Activated CD4-positive, alpha-beta T cell treated with anti-CD3 and anti-CD28 coated beads for 24 hours (primary cell): ENCODE measurements at regions not wholly inside any gene's neighbourhood (a gene's known extent, or its start where the extent isn't known, plus 50 kb on each side); places are given as distances from the start of the nearest gene placed in this dataset.
"Not testable (repeated sequence)": the region's sequence is repeated elsewhere in the genome, so short reads cannot be mapped to it uniquely, and the experiment has no call there.

ENCODE experiments used
- DNase-seq, 2 donors: peaks; one replicate each; pipeline ENCODE4 v3.0.0-alpha.2; 2020; ENCODE audit warnings: low read depth in 2 of 2

GRCh38 chr4:12461576-12461975, 1022.6 kb downstream of the RAB28 start:
- not testable (repeated sequence) for DNase-seq

GRCh38 chr4:12459126-12459525, 1025.0 kb downstream of the RAB28 start:
- no peak for DNase-seq

GRCh38 chr4:12458621-12459020, 1025.5 kb downstream of the RAB28 start:
- no peak for DNase-seq

- DNase-seq = no peak
These were observed 1023.6 kb upstream of the HS3ST1 start for GRCh38 chr4:12452291-12452690.

GRCh38 chr4:12447451-12447850, 1018.8 kb upstream of the HS3ST1 start:
- no peak for DNase-seq

GRCh38 chr4:12446657-12447185, 1018.0 kb upstream of the HS3ST1 start:
- DNase-seq = no peak

- no peak for DNase-seq
These were observed 1017.6 kb upstream of the HS3ST1 start for GRCh38 chr4:12446256-12446655.

GRCh38 chr4:12445711-12446235, 1017.1 kb upstream of the HS3ST1 start:
- DNase-seq = no peak

- no peak for DNase-seq
These were observed 1011.1 kb upstream of the HS3ST1 start for GRCh38 chr4:12439633-12440305.

GRCh38 chr4:12431259-12431658, 1002.6 kb upstream of the HS3ST1 start:
- DNase-seq = not testable (repeated sequence)

GRCh38 chr4:12421364-12421763, 992.7 kb upstream of the HS3ST1 start:
- DNase-seq = no peak

GRCh38 chr4:12416755-12417154, 988.1 kb upstream of the HS3ST1 start:
- DNase-seq = no peak

GRCh38 chr4:12414181-12414812, 985.6 kb upstream of the HS3ST1 start:
- no peak for DNase-seq

- no peak for DNase-seq
These were observed 982.4 kb upstream of the HS3ST1 start for GRCh38 chr4:12411072-12411471.

GRCh38 chr4:12409507-12410190, 981.0 kb upstream of the HS3ST1 start:
- no peak for DNase-seq

- DNase-seq = no peak
These were observed 979.7 kb upstream of the HS3ST1 start for GRCh38 chr4:12408364-12408763.

GRCh38 chr4:12403175-12403574, 974.5 kb upstream of the HS3ST1 start:
- no peak for DNase-seq

GRCh38 chr4:12399781-12400180, 971.1 kb upstream of the HS3ST1 start:
- DNase-seq = no peak

- no peak for DNase-seq
These were observed 965.1 kb upstream of the HS3ST1 start for GRCh38 chr4:12393631-12394262.

- DNase-seq = no peak
These were observed 960.9 kb upstream of the HS3ST1 start for GRCh38 chr4:12389604-12390003.

GRCh38 chr4:12382567-12382966, 953.9 kb upstream of the HS3ST1 start:
- DNase-seq = no peak

- no peak for DNase-seq
These were observed 950.5 kb upstream of the HS3ST1 start for GRCh38 chr4:12379191-12379590.
